ENCODE measurements at regions not wholly inside any gene's neighbourhood (a gene's known extent, or its start where the extent isn't known, plus 50 kb on each side); places are given as distances from the start of the nearest gene placed in this dataset.

- TF ChIP-seq, protein P1, sequence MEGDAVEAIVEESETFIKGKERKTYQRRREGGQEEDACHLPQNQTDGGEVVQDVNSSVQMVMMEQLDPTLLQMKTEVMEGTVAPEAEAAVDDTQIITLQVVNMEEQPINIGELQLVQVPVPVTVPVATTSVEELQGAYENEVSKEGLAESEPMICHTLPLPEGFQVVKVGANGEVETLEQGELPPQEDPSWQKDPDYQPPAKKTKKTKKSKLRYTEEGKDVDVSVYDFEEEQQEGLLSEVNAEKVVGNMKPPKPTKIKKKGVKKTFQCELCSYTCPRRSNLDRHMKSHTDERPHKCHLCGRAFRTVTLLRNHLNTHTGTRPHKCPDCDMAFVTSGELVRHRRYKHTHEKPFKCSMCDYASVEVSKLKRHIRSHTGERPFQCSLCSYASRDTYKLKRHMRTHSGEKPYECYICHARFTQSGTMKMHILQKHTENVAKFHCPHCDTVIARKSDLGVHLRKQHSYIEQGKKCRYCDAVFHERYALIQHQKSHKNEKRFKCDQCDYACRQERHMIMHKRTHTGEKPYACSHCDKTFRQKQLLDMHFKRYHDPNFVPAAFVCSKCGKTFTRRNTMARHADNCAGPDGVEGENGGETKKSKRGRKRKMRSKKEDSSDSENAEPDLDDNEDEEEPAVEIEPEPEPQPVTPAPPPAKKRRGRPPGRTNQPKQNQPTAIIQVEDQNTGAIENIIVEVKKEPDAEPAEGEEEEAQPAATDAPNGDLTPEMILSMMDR (IDR thresholded peaks at IDR 0.05; ENCODE audit: low read length, missing control alignments): no peak
- no peak for DNase-seq (ENCODE audit: low read depth)
- H3K4me3 ChIP-seq (replicated peaks; ENCODE audit: low read depth, low read length): no peak overlapping the region
These were observed 316.9 kb upstream of the NOCT start for GRCh38 chr4:138698641-138699040.

DNA sequence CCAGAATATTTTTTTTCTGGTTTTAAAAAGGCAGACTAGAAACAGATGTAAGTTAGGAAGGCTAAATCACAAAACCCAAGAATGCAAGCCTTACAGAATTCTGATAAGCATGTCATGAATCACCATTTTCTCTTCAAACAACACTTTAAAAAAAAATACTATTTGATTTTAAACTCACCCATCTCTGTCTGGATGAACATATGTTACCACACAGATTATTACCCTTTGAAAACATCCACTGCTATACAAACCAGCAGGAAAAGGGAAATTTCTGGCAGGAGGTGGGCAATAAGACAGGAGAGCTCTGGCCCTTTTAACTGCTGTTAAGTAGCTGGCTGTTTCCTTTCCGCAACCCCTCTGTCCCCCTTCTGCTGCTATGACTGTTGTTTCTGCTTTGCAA lies 317.7 kb upstream of the NOCT start:
- DNase-seq (ENCODE audit: low read depth): peak; percentile 34
- no peak overlapping the region for H3K4me3 ChIP-seq (replicated peaks; ENCODE audit: low read depth, low read length)
- TF ChIP-seq, protein P1 (IDR thresholded peaks at IDR 0.05; ENCODE audit: low read length, missing control alignments): no peak

DNA sequence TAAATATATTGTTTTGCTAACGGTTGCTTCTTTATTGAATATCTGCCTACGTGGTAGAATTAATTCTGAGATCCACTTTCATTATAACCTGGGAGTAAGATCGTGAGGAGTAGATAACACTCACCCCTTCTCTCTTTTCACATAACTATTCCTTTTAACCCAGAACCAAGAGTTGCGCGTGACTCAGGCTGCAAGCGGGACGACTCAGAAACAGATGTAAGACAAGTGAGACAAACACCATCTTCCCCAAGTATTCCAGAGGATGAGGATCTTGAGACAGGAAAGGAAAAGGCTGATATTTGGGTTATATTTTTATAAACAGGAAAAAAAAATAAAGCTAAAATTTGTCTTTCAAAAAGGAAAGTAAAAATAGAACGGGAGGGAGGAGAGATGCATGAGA lies 318.8 kb upstream of the NOCT start:
- DNase-seq (ENCODE audit: low read depth): no peak
- TF ChIP-seq, protein P1 (IDR thresholded peaks at IDR 0.05; ENCODE audit: low read length, missing control alignments): no peak
- H3K4me3 ChIP-seq (replicated peaks; ENCODE audit: low read depth, low read length): no peak overlapping the region

DNA sequence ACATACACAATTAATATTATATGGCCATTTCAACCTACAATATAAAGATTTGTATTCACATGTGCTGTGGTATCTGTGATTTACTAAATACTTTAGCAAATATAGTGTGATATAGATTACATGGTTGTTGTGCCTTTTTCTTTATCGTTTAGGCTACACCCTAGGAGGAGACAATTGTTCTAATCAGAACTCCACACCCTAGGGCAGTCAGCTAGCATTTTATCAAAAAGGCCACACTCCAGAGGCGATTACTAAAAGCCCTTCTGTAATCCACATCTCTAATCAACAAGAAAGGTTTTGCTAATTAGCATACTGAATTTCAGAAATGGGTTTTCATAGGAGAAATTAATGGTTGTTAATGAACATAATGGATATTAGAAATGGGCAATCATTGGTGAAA lies 319.5 kb upstream of the NOCT start:
- TF ChIP-seq, protein P1 (IDR thresholded peaks at IDR 0.05; ENCODE audit: low read length, missing control alignments): no peak
- H3K4me3 ChIP-seq (replicated peaks; ENCODE audit: low read depth, low read length): no peak overlapping the region
- no peak for DNase-seq (ENCODE audit: low read depth)

- TF ChIP-seq, protein P1 (IDR thresholded peaks at IDR 0.05; ENCODE audit: low read length, missing control alignments): no peak
- no peak overlapping the region for H3K4me3 ChIP-seq (replicated peaks; ENCODE audit: low read depth, low read length)
- DNase-seq (ENCODE audit: low read depth): no peak
These were observed 322.1 kb upstream of the NOCT start for GRCh38 chr4:138693526-138693925.

GRCh38 chr4:138692411-138692810 lies 323.2 kb upstream of the NOCT start:
- DNase-seq (ENCODE audit: low read depth): no peak
- H3K4me3 ChIP-seq (replicated peaks; ENCODE audit: low read depth, low read length): no peak overlapping the region
- TF ChIP-seq, protein P1 (IDR thresholded peaks at IDR 0.05; ENCODE audit: low read length, missing control alignments): no peak

DNA sequence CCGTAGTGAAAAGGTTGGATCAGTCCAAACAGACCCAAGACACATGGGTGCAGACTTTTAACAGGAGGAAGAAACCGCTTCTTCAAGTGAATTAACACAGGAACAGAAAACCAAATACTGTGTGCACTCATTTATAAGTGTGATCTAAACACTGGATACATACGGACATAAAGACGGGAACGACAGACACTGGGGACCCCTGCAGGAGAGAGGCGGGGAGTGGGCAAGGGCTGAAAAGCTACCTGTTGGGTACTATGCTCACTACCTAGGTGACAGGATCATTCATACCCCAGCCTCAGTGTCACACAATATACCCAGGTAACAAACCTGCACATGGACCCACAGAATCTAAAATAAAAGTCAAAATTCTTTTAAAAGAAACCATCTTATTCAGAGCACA lies 326.0 kb upstream of the NOCT start:
- TF ChIP-seq, protein P1 (IDR thresholded peaks at IDR 0.05; ENCODE audit: low read length, missing control alignments): no peak
- no peak for DNase-seq (ENCODE audit: low read depth)
- no peak overlapping the region for H3K4me3 ChIP-seq (replicated peaks; ENCODE audit: low read depth, low read length)

Data from fibroblast of pulmonary artery (primary cell).